Neural cell (in vitro differentiated cells): ENCODE measurements at regions not wholly inside any gene's neighbourhood (a gene's known extent, or its start where the extent isn't known, plus 50 kb on each side); places are given as distances from the start of the nearest gene placed in this dataset.

ENCODE experiments used
- CTCF ChIP-seq: fragments of 450-650 bp; IDR thresholded peaks from 2 replicates; pipeline ENCODE4 v1.5.1; 2014; ENCODE audit warnings: antibody characterized with exemption, mild to moderate bottlenecking, moderate library complexity; ENCODE audit not compliant: poor library complexity, severe bottlenecking
- EP300 ChIP-seq: fragments of 450-650 bp; conservative IDR thresholded peaks from 2 replicates; pipeline ENCODE4 v1.6.1; 2014; ENCODE audit warnings: antibody characterized with exemption, mild to moderate bottlenecking, moderate library complexity; ENCODE audit not compliant: poor library complexity, severe bottlenecking
- EZH2 ChIP-seq: fragments of 200-600, 300-800 bp; shearing (Covaris generic), sonication (generic); IDR thresholded peaks from 2 replicates; pipeline ENCODE4 v1.6.1; 2014; ENCODE audit warnings: antibody characterized with exemption, low read length, borderline replicate concordance, mild to moderate bottlenecking; ENCODE audit not compliant: insufficient read depth, poor library complexity, severe bottlenecking
- MXI1 ChIP-seq: fragments of 450-650 bp; conservative IDR thresholded peaks from 2 replicates; pipeline ENCODE4 v1.6.1; 2014; ENCODE audit warnings: antibody characterized with exemption, mild to moderate bottlenecking; ENCODE audit not compliant: poor library complexity, severe bottlenecking
- POLR2AphosphoS5 ChIP-seq: IDR thresholded peaks from 2 replicates; pipeline ENCODE4 v1.6.1; 2012
- RAD21 ChIP-seq: fragments of 450-650 bp; conservative IDR thresholded peaks from 2 replicates; pipeline ENCODE4 v1.6.1; 2014; ENCODE audit warnings: antibody characterized with exemption, mild to moderate bottlenecking, moderate library complexity
- REST ChIP-seq: IDR thresholded peaks from 2 replicates; pipeline ENCODE4 v1.6.1; 2012; ENCODE audit warnings: borderline replicate concordance
- SMC3 ChIP-seq: fragments of 450-650 bp; conservative IDR thresholded peaks from 2 replicates; pipeline ENCODE4 v1.6.1; 2014; ENCODE audit warnings: antibody characterized with exemption, mild to moderate bottlenecking, moderate library complexity; ENCODE audit not compliant: poor library complexity
- TAF1 ChIP-seq: IDR thresholded peaks from 2 replicates; pipeline ENCODE4 v1.6.1; 2012; ENCODE audit warnings: low read depth

- TF ChIP-seq EZH2: no peak
- TF ChIP-seq CTCF: no peak
- no peak for TF ChIP-seq POLR2AphosphoS5
- TF ChIP-seq RAD21: no peak
- TF ChIP-seq TAF1: no peak
- no peak for TF ChIP-seq EP300
- TF ChIP-seq MXI1: no peak
- TF ChIP-seq SMC3: no peak
- TF ChIP-seq REST: no peak
These were observed 522.2 kb downstream of the FGF9 start for GRCh38 chr13:22193070-22193469.
